ENCODE measurements at regions not wholly inside any gene's neighbourhood (a gene's known extent, or its start where the extent isn't known, plus 50 kb on each side); places are given as distances from the start of the nearest gene placed in this dataset.

DNA sequence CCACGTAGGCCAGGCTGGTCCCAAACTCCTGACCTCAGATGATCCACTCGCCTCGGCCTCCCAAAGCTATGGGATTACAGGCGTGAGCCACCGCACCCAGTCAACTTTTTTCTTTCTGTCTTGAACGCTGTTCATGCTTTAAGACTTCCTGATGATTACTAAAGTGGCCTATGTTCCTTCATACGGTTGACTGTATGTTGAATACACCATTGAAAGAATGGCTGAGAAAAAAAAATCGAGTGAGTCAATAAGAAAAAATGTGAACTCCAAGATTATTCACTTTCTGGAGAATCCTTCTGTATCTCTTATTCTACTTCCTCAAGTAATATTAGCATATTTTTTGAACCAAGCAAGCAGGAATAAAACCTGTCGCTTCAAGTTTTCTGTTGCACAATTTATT is 955.0 kb downstream of the GATA3 start:
- no peak for DNase-seq (ENCODE audit: low spot score)
- TF ChIP-seq, protein P1, sequence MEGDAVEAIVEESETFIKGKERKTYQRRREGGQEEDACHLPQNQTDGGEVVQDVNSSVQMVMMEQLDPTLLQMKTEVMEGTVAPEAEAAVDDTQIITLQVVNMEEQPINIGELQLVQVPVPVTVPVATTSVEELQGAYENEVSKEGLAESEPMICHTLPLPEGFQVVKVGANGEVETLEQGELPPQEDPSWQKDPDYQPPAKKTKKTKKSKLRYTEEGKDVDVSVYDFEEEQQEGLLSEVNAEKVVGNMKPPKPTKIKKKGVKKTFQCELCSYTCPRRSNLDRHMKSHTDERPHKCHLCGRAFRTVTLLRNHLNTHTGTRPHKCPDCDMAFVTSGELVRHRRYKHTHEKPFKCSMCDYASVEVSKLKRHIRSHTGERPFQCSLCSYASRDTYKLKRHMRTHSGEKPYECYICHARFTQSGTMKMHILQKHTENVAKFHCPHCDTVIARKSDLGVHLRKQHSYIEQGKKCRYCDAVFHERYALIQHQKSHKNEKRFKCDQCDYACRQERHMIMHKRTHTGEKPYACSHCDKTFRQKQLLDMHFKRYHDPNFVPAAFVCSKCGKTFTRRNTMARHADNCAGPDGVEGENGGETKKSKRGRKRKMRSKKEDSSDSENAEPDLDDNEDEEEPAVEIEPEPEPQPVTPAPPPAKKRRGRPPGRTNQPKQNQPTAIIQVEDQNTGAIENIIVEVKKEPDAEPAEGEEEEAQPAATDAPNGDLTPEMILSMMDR (IDR thresholded peaks at IDR 0.05; ENCODE audit: borderline replicate concordance, control extremely low read depth, extremely low read depth, insufficient read depth, missing control alignments) = no peak
- in situ Hi-C loops (cut with MboI; ENCODE audit: low sequenced_read_pairs, unreplicated experiment) = no loop called here

DNA sequence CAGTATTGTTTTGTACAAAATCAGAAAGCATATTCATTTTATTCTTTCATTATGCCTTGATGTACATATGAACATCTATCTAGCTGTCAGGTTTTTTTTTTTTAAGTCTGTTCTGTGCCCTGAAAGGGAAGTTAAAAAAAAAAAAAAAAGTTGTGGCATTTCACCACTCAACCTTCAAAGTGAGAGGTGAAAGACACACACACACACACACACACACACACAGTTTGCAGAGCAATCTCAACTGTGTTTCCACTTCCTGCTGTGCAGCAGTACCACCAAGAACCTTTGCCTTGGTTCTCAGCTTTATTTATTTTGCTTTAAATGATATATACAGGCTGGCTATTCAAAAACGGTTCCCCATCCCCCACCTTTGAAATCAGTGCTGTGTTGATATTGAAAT is 955.6 kb downstream of the GATA3 start:
- TF ChIP-seq, protein P1 (IDR thresholded peaks at IDR 0.05; ENCODE audit: borderline replicate concordance, control extremely low read depth, extremely low read depth, insufficient read depth, missing control alignments) = no peak
- in situ Hi-C loops (cut with MboI; ENCODE audit: low sequenced_read_pairs, unreplicated experiment) = no loop called here
- no peak for DNase-seq (ENCODE audit: low spot score)

DNA sequence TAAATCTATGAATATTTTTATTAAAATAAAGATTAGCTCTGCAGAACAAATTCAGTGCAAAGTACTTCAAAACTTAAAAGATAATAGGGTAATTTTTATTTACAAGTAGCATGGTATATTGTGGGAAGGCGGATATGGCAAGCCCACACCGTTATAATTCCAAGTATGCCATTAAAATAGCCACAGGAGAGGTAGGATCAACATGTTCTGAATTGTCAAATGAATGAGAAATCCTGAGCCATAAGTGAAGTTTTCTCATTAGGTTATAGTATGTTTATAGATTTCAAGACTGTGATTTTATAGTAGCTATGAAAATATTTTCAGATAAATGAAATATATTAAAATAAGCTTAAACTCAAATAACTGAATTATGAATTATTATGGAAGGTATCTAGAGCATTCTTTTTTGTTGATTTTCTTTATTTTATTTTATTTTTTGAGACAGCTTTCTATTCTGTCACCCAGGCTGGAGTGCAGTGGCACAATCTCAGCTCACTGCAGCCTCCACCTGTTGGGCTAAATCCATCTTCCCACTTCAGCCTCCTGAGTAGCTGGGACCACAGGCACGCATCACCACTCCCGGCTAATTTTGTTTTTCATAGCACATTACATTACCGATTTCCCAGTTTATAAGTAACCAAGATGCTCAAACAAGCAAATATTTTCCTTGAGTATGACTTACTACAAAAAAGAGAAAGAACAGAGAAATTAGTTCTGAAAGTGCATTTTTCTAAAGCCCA is 956.6 kb downstream of the GATA3 start:
- DNase-seq (ENCODE audit: low spot score) = no peak
- TF ChIP-seq, protein P1 (IDR thresholded peaks at IDR 0.05; ENCODE audit: borderline replicate concordance, control extremely low read depth, extremely low read depth, insufficient read depth, missing control alignments) = no peak
- in situ Hi-C loops (cut with MboI; ENCODE audit: low sequenced_read_pairs, unreplicated experiment) = no loop called here

DNA sequence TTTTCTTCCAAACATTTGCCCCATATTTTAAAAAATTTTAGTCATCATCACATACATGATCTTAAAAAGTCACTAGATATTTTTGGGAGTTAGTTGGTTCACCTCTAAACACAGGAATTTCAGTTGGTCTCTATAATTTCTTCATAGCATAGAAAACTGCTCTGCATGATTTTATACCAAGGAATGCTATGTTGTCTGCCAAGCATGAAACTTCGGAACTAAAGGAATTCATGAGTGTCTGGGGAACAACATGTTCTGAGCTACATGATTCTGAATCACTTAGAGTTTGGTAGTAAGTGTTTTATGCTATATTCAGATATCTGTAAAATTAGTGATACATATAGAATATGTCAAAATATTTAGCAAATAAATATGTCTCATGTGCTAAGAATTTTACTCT is 957.8 kb downstream of the GATA3 start:
- TF ChIP-seq, protein P1 (IDR thresholded peaks at IDR 0.05; ENCODE audit: borderline replicate concordance, control extremely low read depth, extremely low read depth, insufficient read depth, missing control alignments) = no peak
- in situ Hi-C loops (cut with MboI; ENCODE audit: low sequenced_read_pairs, unreplicated experiment) = no loop called here
- no peak for DNase-seq (ENCODE audit: low spot score)

DNA sequence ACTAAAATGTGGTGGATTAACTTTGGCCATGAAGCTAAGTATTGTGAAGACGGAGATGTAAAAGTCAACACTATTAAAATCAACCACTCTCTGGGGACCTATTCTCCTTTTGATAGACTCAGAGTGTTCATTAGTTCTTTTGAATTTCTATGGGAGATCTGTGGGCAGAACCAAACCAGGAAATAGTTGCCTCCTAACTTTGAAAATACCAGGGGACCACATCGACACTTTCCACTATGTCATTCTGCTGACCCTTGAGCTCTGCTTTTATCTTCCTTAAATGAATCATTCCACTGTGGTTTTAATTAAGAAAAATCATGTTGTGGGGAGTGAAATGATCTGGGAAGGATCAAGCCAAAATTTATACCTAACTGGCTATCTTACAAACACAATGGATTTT is 960.5 kb downstream of the GATA3 start:
- in situ Hi-C loops (cut with MboI; ENCODE audit: low sequenced_read_pairs, unreplicated experiment) = no loop called here
- DNase-seq (ENCODE audit: low spot score) = no peak
- TF ChIP-seq, protein P1 (IDR thresholded peaks at IDR 0.05; ENCODE audit: borderline replicate concordance, control extremely low read depth, extremely low read depth, insufficient read depth, missing control alignments) = no peak

DNA sequence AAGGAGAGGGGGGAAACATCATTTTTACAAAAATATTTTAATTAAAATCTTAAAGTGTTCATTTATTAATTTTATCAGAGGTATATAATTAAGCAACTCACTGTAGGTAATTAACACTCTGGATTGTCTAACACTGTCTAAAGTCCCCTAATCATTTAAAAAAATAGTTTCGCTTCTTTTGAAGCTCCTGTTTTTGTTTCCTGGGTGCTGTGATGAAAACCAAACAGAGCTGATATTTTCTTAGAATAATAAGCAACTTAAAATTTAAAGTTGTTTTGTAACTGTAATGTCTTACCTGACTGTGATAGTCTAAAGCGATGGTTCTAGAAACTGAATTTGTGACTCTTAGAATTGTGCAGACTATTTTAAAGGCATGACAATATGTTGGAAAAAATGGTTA is 961.0 kb downstream of the GATA3 start:
- DNase-seq (ENCODE audit: low spot score) = no peak
- in situ Hi-C loops (cut with MboI; ENCODE audit: low sequenced_read_pairs, unreplicated experiment) = no loop called here
- TF ChIP-seq, protein P1 (IDR thresholded peaks at IDR 0.05; ENCODE audit: borderline replicate concordance, control extremely low read depth, extremely low read depth, insufficient read depth, missing control alignments) = no peak
